ENCODE measurements at regions not wholly inside any gene's neighbourhood (a gene's known extent, or its start where the extent isn't known, plus 50 kb on each side); places are given as distances from the start of the nearest gene placed in this dataset.

GRCh38 chr4:66568001-66568400 is 897.7 kb upstream of the EPHA5 start:
- TF ChIP-seq EZH2phosphoT487 (IDR thresholded peaks at IDR 0.05; ENCODE audit: borderline replicate concordance, low read depth, low read length) (no peak), CTCF (conservative IDR thresholded peaks at IDR 0.05; ENCODE audit: low read length) (no peak)
- BruUV-seq (replicated peaks), result no TSS peak
- POLR2A ChIA-PET, result no interaction called here
- Histone ChIP-seq H3K4me2 (ENCODE audit: low read length) (no peak overlapping the region), H3K9me2 (ENCODE audit: insufficient read depth, low read length) (no peaks in the 10 kb centered on the region), H4K20me1 (ENCODE audit: insufficient read depth, low read length) (no peaks in the 10 kb centered on the region), H3K9me3 (ENCODE audit: low read length) (no peaks in the 10 kb centered on the region), H3K36me3 (ENCODE audit: insufficient read depth, low read length) (no peaks in the 10 kb centered on the region), H3K4me1 (ENCODE audit: insufficient read depth, low read length, poor library complexity, severe bottlenecking) (no peaks in the 10 kb centered on the region), H3K79me2 (ENCODE audit: insufficient read depth, low read depth, low read length) (no peaks in the 10 kb centered on the region), H3K4me3 (ENCODE audit: low read depth, low read length, poor library complexity, severe bottlenecking) (no peak overlapping the region), H2AFZ (ENCODE audit: low read length) (no peak overlapping the region), H3K27ac (ENCODE audit: low read depth, low read length, poor library complexity, severe bottlenecking) (no peak overlapping the region)
- intact Hi-C loops (cut with micrococcal nuclease; ENCODE audit: unreplicated experiment), result no loop called here
- CTCF ChIA-PET (ENCODE audit: unreplicated experiment), result no interaction called here
- DNase-seq (ENCODE audit: low spot score), result no peak

- intact Hi-C loops (cut with micrococcal nuclease; ENCODE audit: unreplicated experiment), result no loop called here
- Histone ChIP-seq H3K4me3 (ENCODE audit: low read depth, low read length, poor library complexity, severe bottlenecking) (no peak overlapping the region), H3K4me1 (ENCODE audit: insufficient read depth, low read length, poor library complexity, severe bottlenecking) (no peaks in the 10 kb centered on the region), H4K20me1 (ENCODE audit: insufficient read depth, low read length) (no peaks in the 10 kb centered on the region), H3K79me2 (ENCODE audit: insufficient read depth, low read depth, low read length) (no peaks in the 10 kb centered on the region), H3K4me2 (ENCODE audit: low read length) (no peak overlapping the region), H3K9me3 (ENCODE audit: low read length) (no peaks in the 10 kb centered on the region), H3K36me3 (ENCODE audit: insufficient read depth, low read length) (no peaks in the 10 kb centered on the region), H3K9me2 (ENCODE audit: insufficient read depth, low read length) (no peaks in the 10 kb centered on the region), H2AFZ (ENCODE audit: low read length) (no peak overlapping the region), H3K27ac (ENCODE audit: low read depth, low read length, poor library complexity, severe bottlenecking) (no peak overlapping the region)
- DNase-seq (ENCODE audit: low spot score), result no peak
- ChIA-PET CTCF (ENCODE audit: unreplicated experiment) (no interaction called here), POLR2A (no interaction called here)
- BruUV-seq (replicated peaks), result no TSS peak
- TF ChIP-seq CTCF (conservative IDR thresholded peaks at IDR 0.05; ENCODE audit: low read length) (no peak), EZH2phosphoT487 (IDR thresholded peaks at IDR 0.05; ENCODE audit: borderline replicate concordance, low read depth, low read length) (no peak)
Observed at GRCh38 chr4:66567551-66567950, 897.3 kb upstream of the EPHA5 start.

GRCh38 chr4:66565801-66566200 is 895.5 kb upstream of the EPHA5 start:
- no peaks in the 10 kb centered on the region for H3K4me1 ChIP-seq (ENCODE audit: insufficient read depth, low read length, poor library complexity, severe bottlenecking)
- ChIA-PET POLR2A (interaction anchor here (0.6 to 1.4 kb wide), 3 partner anchors 10 to 1753 kb away, joined by 3 to 8 read pairs (median 6); no protein-coding TSS in a partner anchor), CTCF (ENCODE audit: unreplicated experiment) (no interaction called here)
- BruUV-seq (replicated peaks), result no TSS peak
- no peak overlapping the region for H3K4me2 ChIP-seq (ENCODE audit: low read length)
- intact Hi-C loops (cut with micrococcal nuclease; ENCODE audit: unreplicated experiment), result no loop called here
- H3K79me2 ChIP-seq (ENCODE audit: insufficient read depth, low read depth, low read length), result no peaks in the 10 kb centered on the region
- H2AFZ ChIP-seq (ENCODE audit: low read length), result no peak overlapping the region
- no peak overlapping the region for H3K4me3 ChIP-seq (ENCODE audit: low read depth, low read length, poor library complexity, severe bottlenecking)
- no peaks in the 10 kb centered on the region for H3K9me3 ChIP-seq (ENCODE audit: low read length)
- TF ChIP-seq EZH2phosphoT487 (IDR thresholded peaks at IDR 0.05; ENCODE audit: borderline replicate concordance, low read depth, low read length), result no peak
- no peak for TF ChIP-seq CTCF (conservative IDR thresholded peaks at IDR 0.05; ENCODE audit: low read length)
- no peak for DNase-seq (ENCODE audit: low spot score)
- H4K20me1 ChIP-seq (ENCODE audit: insufficient read depth, low read length), result no peaks in the 10 kb centered on the region
- H3K36me3 ChIP-seq (ENCODE audit: insufficient read depth, low read length), result no peaks in the 10 kb centered on the region
- H3K27ac ChIP-seq (ENCODE audit: low read depth, low read length, poor library complexity, severe bottlenecking), result no peak overlapping the region
- H3K9me2 ChIP-seq (ENCODE audit: insufficient read depth, low read length), result no peaks in the 10 kb centered on the region

All from OCI-LY7 (cell line).